A549 (cell line): ENCODE measurements at regions not wholly inside any gene's neighbourhood (a gene's known extent, or its start where the extent isn't known, plus 50 kb on each side); places are given as distances from the start of the nearest gene placed in this dataset.

Experiments used
- ATAC-seq, 2 experiments: fragments of 200-7000 bp in 1 of 2; fragments of >200 bp in 1 of 2; cut with Nextera tagmentation in 1 of 2; cut with Tn5 transposase in 1 of 2; 3 replicates each; pipeline versions ENCODE4 v1.8.0 to v1.9.1; 2018 to 2020; ENCODE audit warnings: mild to moderate bottlenecking in 1 of 2, moderate library complexity in 1 of 2
- CTCF ChIA-PET: fragments of 300-600 bp; sonication (Branson Sonifier 250); formaldehyde crosslinking; extraction: SDS; loops from one replicate; lab custom pipeline; 2021; ENCODE audit warnings: antibody characterized with exemption, inconsistent platforms; lab: Yijun Ruan, JAX
- POLR2A ChIA-PET: fragments of 350-600 bp; formaldehyde crosslinking; extraction: SDS; loops from one replicate; lab custom pipeline; 2021; ENCODE audit warnings: antibody characterized with exemption, inconsistent platforms; lab: Yijun Ruan, JAX
- DNase-seq, 2 experiments: peaks; one replicate each; pipeline versions ENCODE4 v3.0.0 to v3.0.0-alpha.2; 2011 to 2016; ENCODE audit warnings: low read depth in 1 of 2, low spot score in 1 of 2
- FAIRE-seq: peaks from 2 replicates; lab custom pipeline; 2011; peaks lifted over from hg19 to GRCh38; lab: Jason Lieb, UNC
- H3K27ac ChIP-seq, 2 experiments: fragments of >200 bp; sonication (Bioruptor Twin); formaldehyde crosslinking; 3 replicates each; pipeline ENCODE4 v1.5.1; 2016 to 2017
- H3K4me1 ChIP-seq: fragments of >200 bp; sonication (Bioruptor Twin); formaldehyde crosslinking; 3 replicates; pipeline ENCODE4 v1.6.1; 2016
- H3K4me2 ChIP-seq: fragments of >200 bp; sonication (Bioruptor Twin); formaldehyde crosslinking; 3 replicates; pipeline ENCODE4 v1.6.1; 2016
- H3K4me3 ChIP-seq: fragments of >200 bp; sonication (Bioruptor Twin); formaldehyde crosslinking; 3 replicates; pipeline ENCODE4 v1.5.1; 2016
- H3K9me3 ChIP-seq: fragments of >200 bp; sonication (Bioruptor Twin); formaldehyde crosslinking; 3 replicates; pipeline ENCODE4 v1.6.1; 2016
- ATOH8 ChIP-seq: fragments of 250-450 bp; sonication (Bioruptor Pico); IDR thresholded peaks from 2 replicates; pipeline ENCODE4 v1.5.0; 2020; ENCODE audit warnings: low read depth, mild to moderate bottlenecking, moderate library complexity
- BCL3 ChIP-seq: fragments of >200 bp; sonication (Bioruptor Twin); formaldehyde crosslinking; IDR thresholded peaks from 3 replicates; pipeline ENCODE4 v1.6.1; 2016
- CBX8 ChIP-seq: fragments of 200-600 bp; sonication (generic); IDR thresholded peaks from 2 replicates; pipeline ENCODE4 v1.6.1; 2016
- CEBPB ChIP-seq, 2 experiments: fragments of >200 bp in 1 of 2; sonication (Bioruptor Twin) in 1 of 2; formaldehyde crosslinking in 1 of 2; IDR thresholded peaks; 2 replicates each; pipeline ENCODE4 v1.6.1; 2012 to 2016
- CTCF ChIP-seq: fragments of >200 bp; sonication (Bioruptor Twin); formaldehyde crosslinking; IDR thresholded peaks from 3 replicates; pipeline ENCODE4 v1.5.1; 2016
- FOSL2 ChIP-seq, 2 experiments: fragments of 450-650 bp in 1 of 2; fragments of >200 bp in 1 of 2; sonication (Bioruptor Twin) in 1 of 2; formaldehyde crosslinking; IDR thresholded peaks; 2 replicates each; pipeline versions ENCODE4 v1.5.0 to v1.6.1; 2016 to 2020; ENCODE audit warnings: mild to moderate bottlenecking in 1 of 2, moderate library complexity in 1 of 2
- FOXS1 ChIP-seq: fragments of 250-450 bp; sonication (Bioruptor Pico); IDR thresholded peaks from 2 replicates; pipeline ENCODE4 v1.5.0; 2020; ENCODE audit warnings: mild to moderate bottlenecking, moderate library complexity
- GATA3 ChIP-seq: IDR thresholded peaks from 2 replicates; pipeline ENCODE4 v1.6.1; 2012; ENCODE audit warnings: borderline replicate concordance
- HES2 ChIP-seq: fragments of >200 bp; sonication (Bioruptor Twin); formaldehyde crosslinking; IDR thresholded peaks from 2 replicates; pipeline ENCODE4 v1.6.1; 2016
- HMGXB4 ChIP-seq: fragments of 250-450 bp; sonication (Bioruptor Pico); IDR thresholded peaks from 2 replicates; pipeline ENCODE4 v1.5.0; 2021; ENCODE audit warnings: mild to moderate bottlenecking, moderate library complexity, borderline replicate concordance
- HOXB13 ChIP-seq: fragments of 250-450 bp; sonication (Bioruptor Pico); IDR thresholded peaks from 2 replicates; pipeline ENCODE4 v1.5.0; 2020; ENCODE audit warnings: low read depth, mild to moderate bottlenecking, moderate library complexity
- KDM5A ChIP-seq: fragments of 200-600 bp; sonication (generic); IDR thresholded peaks from 2 replicates; pipeline ENCODE4 v1.6.1; 2016; ENCODE audit warnings: antibody characterized with exemption, mild to moderate bottlenecking
- MAFK ChIP-seq: fragments of 450-650 bp; IDR thresholded peaks from 2 replicates; pipeline ENCODE4 v1.6.1; 2014; ENCODE audit not compliant: partially characterized antibody
- MAX ChIP-seq: IDR thresholded peaks from 2 replicates; pipeline ENCODE4 v1.6.1; 2012
- MYC ChIP-seq: IDR thresholded peaks from 2 replicates; pipeline ENCODE4 v1.6.1; 2012; ENCODE audit warnings: mild to moderate bottlenecking, inconsistent platforms, low read length, improper control_type of control experiment, borderline replicate concordance
- NPAS2 ChIP-seq: fragments of 250-450 bp; sonication (Bioruptor Pico); IDR thresholded peaks from 2 replicates; pipeline ENCODE4 v1.8.0; 2022; ENCODE audit warnings: mild to moderate bottlenecking, moderate library complexity, borderline replicate concordance
- POLR2A ChIP-seq: IDR thresholded peaks from 2 replicates; pipeline ENCODE4 v1.6.1; 2012; ENCODE audit warnings: mild to moderate bottlenecking, low read length
- RAD21 ChIP-seq, 2 experiments: fragments of >200 bp in 1 of 2; sonication (Bioruptor Twin) in 1 of 2; formaldehyde crosslinking in 1 of 2; IDR thresholded peaks in 1 of 2; conservative IDR thresholded peaks in 1 of 2; 2 replicates in 1 of 2; 3 replicates in 1 of 2; pipeline ENCODE4 v1.6.1; 2012 to 2018; ENCODE audit warnings: inconsistent platforms in 1 of 2
- RCOR1 ChIP-seq: fragments of 150-350 bp; IDR thresholded peaks from 2 replicates; pipeline ENCODE4 v1.6.1; 2014; ENCODE audit warnings: antibody characterized with exemption, low read length, low read depth
- RFX5 ChIP-seq: fragments of 450-650 bp; IDR thresholded peaks from 2 replicates; pipeline ENCODE4 v1.7.1; 2014; ENCODE audit warnings: antibody characterized with exemption, mild to moderate bottlenecking, moderate library complexity
- SMC3 ChIP-seq: fragments of >200 bp; sonication (Bioruptor Twin); formaldehyde crosslinking; IDR thresholded peaks from 3 replicates; pipeline ENCODE4 v1.6.1; 2018; ENCODE audit warnings: inconsistent platforms
- SREBF2 ChIP-seq: fragments of 450-650 bp; IDR thresholded peaks from 2 replicates; pipeline ENCODE4 v1.6.1; 2014; ENCODE audit warnings: mild to moderate bottlenecking, moderate library complexity
- ZC3H11A ChIP-seq: fragments of 450-650 bp; IDR thresholded peaks from 2 replicates; pipeline ENCODE4 v1.6.1; 2014; ENCODE audit warnings: antibody characterized with exemption, mild to moderate bottlenecking
- ZFP36 ChIP-seq: fragments of 450-650 bp; IDR thresholded peaks from 2 replicates; pipeline ENCODE4 v1.6.1; 2014; ENCODE audit warnings: borderline replicate concordance; ENCODE audit not compliant: partially characterized antibody
- WGBS: methylation state at CpG from one replicate; pipeline ENCODE4 v1.1.6; 2017; ENCODE audit errors: missing lambda C conversion rate; 5-methylcytosine and 5-hydroxymethylcytosine counted together

- H3K4me2 ChIP-seq: no peak overlapping the region
- H3K27ac ChIP-seq: no peak overlapping the region
- 73% methylated on average over 10 of the region's 10 CpGs for WGBS
- ATAC-seq (no peak), DNase-seq (no peak), FAIRE-seq (no peak)
- ChIA-PET POLR2A (no interaction called here), CTCF (interaction anchor here (2.2 kb wide), 2 partner anchors 10 to 12 kb away, joined by 12 to 23 read pairs; no protein-coding TSS in a partner anchor)
- H3K4me1 ChIP-seq: no peaks in the 10 kb centered on the region
- TF ChIP-seq SREBF2 (no peak), FOXS1 (CRISPR knock-in tag) (no peak), ZFP36 (no peak), MAFK (no peak), MAX (no peak), RCOR1 (no peak), FOSL2 (IDR thresholded peaks at IDR 0.05) (no peak), FOSL2 (CRISPR knock-in tag; IDR thresholded peaks at IDR 0.05) (no peak), ZC3H11A (no peak), HOXB13 (CRISPR knock-in tag) (no peak), RFX5 (no peak), NPAS2 (CRISPR knock-in tag) (no peak), CBX8 (no peak), KDM5A (no peak), HMGXB4 (CRISPR knock-in tag) (no peak), POLR2A (no peak)
- TF ChIP-seq, all 56 proteins: peak for 0
- Histone ChIP-seq H3K9me3 (peaks cover under 1% of the 10 kb centered on the region; the same call in 1 of the 3 replicates), H3K4me3 (no peak overlapping the region)
These were observed 151.0 kb downstream of the CD47 start for GRCh38 chr3:107939691-107940442.

- Histone ChIP-seq H3K27ac (no peak overlapping the region), H3K4me2 (no peak overlapping the region), H3K4me3 (no peak overlapping the region), H3K4me1 (no peaks in the 10 kb centered on the region), H3K9me3 (peaks cover 11% of the 10 kb centered on the region; the same call in 1 of the 3 replicates)
- POLR2A ChIA-PET: interaction anchor here (1.5 kb wide), 1 partner anchor 540 kb away, joined by 4 read pairs; no protein-coding TSS in a partner anchor
- DNase-seq: peak in 1 of 2 experiments; percentile 29
- CTCF ChIA-PET: interaction anchor here (0.6 to 2.5 kb wide), 21 partner anchors 10 to 702 kb away, joined by 3 to 23 read pairs (median 3); no protein-coding TSS in a partner anchor
- ATAC-seq: no peak; a peak in 2 of 6 replicates
- no peak for FAIRE-seq
- TF ChIP-seq CTCF: peak; percentile 49
- TF ChIP-seq SMC3: peak; percentile 61
- TF ChIP-seq HES2: no peak
- TF ChIP-seq RAD21 (conservative IDR thresholded peaks at IDR 0.05 in 1 of 2, IDR thresholded peaks at IDR 0.05 in 1 of 2): peak; percentile 66 to 68
These were observed 152.7 kb downstream of the CD47 start for GRCh38 chr3:107938143-107938542.

- FAIRE-seq: no peak
- CTCF ChIA-PET: interaction anchor here (0.6 to 1.0 kb wide), 2 partner anchors 16 to 509 kb away, joined by 3 read pairs; no protein-coding TSS in a partner anchor
- POLR2A ChIA-PET: no interaction called here
These were observed 156.0 kb downstream of the CD47 start for GRCh38 chr3:107934808-107935207.

More at GRCh38 chr3:107934808-107935207, 156.0 kb downstream of the CD47 start:
- 14% methylated on average over 4 of the region's 4 CpGs for WGBS
- H3K27ac ChIP-seq: no peak overlapping the region
- no peak overlapping the region for H3K4me2 ChIP-seq
- DNase-seq: no peak
- TF ChIP-seq ZFP36 (no peak), FOXS1 (CRISPR knock-in tag) (no peak), HMGXB4 (CRISPR knock-in tag) (no peak), CEBPB (IDR thresholded peaks at IDR 0.05) (no peak), MYC (no peak), BCL3 (no peak), RCOR1 (no peak), ATOH8 (CRISPR knock-in tag) (no peak), GATA3 (no peak)
- no peak overlapping the region for H3K4me3 ChIP-seq
- ATAC-seq: no peak
- peaks cover 12% of the 10 kb centered on the region; the same call in 1 of the 3 replicates for H3K9me3 ChIP-seq
- H3K4me1 ChIP-seq: no peaks in the 10 kb centered on the region
